ENCODE measurements at regions not wholly inside any gene's neighbourhood (a gene's known extent, or its start where the extent isn't known, plus 50 kb on each side); places are given as distances from the start of the nearest gene placed in this dataset.

DNA sequence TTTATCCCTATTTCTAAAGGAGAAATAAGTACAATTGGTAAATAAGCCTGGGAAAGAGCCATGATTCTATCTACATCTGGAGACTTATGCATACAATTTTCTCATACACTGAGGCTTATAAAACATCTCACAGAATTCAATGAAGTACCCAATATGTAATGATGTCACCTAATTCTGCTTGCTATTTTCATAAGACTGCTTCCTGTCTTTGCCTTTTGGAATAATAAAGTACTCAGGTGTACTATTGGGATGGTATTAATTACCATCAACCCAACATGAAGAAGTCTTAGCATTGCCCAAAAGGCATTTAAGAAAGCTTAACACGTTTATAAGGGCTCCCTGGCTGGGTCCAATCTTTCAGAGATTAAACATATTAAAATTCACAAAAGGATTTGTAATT lies 216.4 kb upstream of the TSHZ2 start:
- TF ChIP-seq, protein P1, sequence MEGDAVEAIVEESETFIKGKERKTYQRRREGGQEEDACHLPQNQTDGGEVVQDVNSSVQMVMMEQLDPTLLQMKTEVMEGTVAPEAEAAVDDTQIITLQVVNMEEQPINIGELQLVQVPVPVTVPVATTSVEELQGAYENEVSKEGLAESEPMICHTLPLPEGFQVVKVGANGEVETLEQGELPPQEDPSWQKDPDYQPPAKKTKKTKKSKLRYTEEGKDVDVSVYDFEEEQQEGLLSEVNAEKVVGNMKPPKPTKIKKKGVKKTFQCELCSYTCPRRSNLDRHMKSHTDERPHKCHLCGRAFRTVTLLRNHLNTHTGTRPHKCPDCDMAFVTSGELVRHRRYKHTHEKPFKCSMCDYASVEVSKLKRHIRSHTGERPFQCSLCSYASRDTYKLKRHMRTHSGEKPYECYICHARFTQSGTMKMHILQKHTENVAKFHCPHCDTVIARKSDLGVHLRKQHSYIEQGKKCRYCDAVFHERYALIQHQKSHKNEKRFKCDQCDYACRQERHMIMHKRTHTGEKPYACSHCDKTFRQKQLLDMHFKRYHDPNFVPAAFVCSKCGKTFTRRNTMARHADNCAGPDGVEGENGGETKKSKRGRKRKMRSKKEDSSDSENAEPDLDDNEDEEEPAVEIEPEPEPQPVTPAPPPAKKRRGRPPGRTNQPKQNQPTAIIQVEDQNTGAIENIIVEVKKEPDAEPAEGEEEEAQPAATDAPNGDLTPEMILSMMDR (conservative IDR thresholded peaks at IDR 0.05; ENCODE audit: low read depth, low read length): no peak
- no peak overlapping the region for H3K4me3 ChIP-seq (ENCODE audit: low read length)
- no peak for DNase-seq (ENCODE audit: low read depth)

DNA sequence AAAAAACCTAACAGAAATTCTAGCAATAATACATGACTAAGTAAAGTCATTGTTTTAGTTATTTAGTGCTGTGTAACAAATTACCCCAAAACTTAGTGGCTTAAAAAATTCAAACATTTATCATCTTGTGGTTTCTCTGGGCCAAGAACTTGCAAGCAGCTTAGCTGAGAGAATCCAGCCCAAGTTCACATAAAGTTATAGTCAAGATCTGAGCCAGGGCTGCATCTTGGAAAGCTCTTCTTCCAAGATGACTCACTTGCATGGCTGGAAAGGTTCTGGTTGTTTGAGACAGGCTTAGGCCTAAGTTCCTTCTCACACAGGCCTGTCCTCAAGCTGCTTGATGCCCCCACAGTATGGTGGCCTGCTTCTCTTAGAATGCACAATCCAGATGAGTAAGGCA lies 217.8 kb upstream of the TSHZ2 start:
- DNase-seq (ENCODE audit: low read depth): no peak
- H3K4me3 ChIP-seq (ENCODE audit: low read length): no peak overlapping the region
- TF ChIP-seq, protein P1 (conservative IDR thresholded peaks at IDR 0.05; ENCODE audit: low read depth, low read length): no peak

DNA sequence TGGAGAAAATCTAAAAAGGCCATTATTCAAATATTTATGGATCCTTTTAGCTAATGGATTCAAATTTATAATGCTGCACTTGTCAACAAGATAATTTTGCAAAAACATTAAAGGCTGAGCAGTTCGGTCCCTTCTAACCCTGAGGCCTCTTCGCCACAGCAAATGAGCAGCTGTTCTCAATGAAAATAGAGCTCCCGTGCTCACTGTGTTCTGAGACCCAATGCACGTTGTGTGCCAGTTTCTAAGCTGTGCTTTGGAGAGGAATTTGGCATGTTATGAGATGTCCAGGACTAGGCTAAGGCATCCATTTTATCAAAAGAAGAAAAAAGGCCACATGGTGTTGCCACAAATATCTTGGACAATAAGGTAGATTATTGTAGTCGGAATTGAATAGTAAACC lies 220.1 kb upstream of the TSHZ2 start:
- TF ChIP-seq, protein P1 (conservative IDR thresholded peaks at IDR 0.05; ENCODE audit: low read depth, low read length): no peak

DNA sequence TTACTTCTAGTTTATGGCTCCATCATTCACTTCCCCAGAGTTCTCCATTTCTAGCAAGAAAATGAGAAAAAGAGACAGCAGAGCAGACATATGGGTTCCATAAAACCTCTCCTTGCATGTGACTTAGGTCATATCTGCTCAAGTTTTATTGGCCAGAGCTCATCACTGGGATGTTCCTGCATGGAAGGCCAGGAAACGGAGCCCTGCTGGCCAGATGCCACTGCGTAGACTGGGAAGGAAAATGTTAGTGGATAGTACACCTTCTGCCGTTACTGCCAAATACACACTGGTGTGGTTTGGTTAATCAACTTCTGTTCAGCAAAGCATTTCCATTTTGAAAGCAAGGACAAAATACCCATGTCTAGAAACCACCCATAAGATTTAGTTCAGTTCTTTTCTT lies 220.6 kb upstream of the TSHZ2 start:
- no peak for DNase-seq (ENCODE audit: low read depth)
- H3K4me3 ChIP-seq (ENCODE audit: low read length): no peak overlapping the region
- TF ChIP-seq, protein P1 (conservative IDR thresholded peaks at IDR 0.05; ENCODE audit: low read depth, low read length): no peak

More for the DNA sequence above, 220.1 kb upstream of the TSHZ2 start:
- no peak for DNase-seq (ENCODE audit: low read depth)
- no peak overlapping the region for H3K4me3 ChIP-seq (ENCODE audit: low read length)

DNA sequence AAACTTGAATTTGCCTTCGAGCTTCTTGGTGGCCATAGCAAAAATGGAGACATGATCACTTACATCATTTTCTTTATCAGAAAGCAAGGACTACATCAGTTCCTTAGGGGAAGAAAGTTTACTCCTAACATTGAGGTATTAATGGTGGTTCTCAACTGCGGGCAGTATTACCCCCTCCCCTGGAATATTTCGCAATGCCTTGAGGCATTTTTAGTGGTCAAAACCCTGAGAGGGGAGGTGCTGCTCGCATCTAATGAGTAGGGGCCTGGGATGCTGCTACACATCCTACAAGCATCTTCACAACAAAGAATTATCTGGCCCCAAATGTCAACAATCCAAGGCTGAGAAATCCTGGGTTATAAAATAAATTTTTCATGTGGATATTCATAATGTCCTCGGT lies 222.2 kb upstream of the TSHZ2 start:
- no peak overlapping the region for H3K4me3 ChIP-seq (ENCODE audit: low read length)
- TF ChIP-seq, protein P1 (conservative IDR thresholded peaks at IDR 0.05; ENCODE audit: low read depth, low read length): no peak

DNA sequence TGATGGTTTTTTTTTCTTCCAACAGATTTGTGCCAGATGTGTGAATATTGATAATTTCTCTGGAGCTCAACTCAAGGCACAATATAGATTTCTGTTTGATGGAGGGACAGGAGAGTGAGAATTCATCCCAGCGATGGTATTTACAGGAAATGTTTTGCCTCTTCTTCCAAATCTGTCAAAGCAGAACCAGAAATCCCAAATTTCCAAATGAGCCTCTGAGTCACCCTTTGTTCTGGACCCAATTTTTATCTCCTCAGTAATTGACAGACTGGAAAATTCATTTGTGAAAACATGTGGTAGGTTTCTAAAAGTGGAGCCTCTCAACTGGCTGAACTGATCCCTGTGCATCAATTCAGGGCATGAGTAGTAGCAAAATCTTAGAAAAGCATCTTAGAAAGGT lies 223.2 kb upstream of the TSHZ2 start:
- H3K4me3 ChIP-seq (ENCODE audit: low read length): no peak overlapping the region
- DNase-seq (ENCODE audit: low read depth): no peak
- TF ChIP-seq, protein P1 (conservative IDR thresholded peaks at IDR 0.05; ENCODE audit: low read depth, low read length): no peak

More for the DNA sequence above, 222.2 kb upstream of the TSHZ2 start:
- no peak for DNase-seq (ENCODE audit: low read depth)

DNA sequence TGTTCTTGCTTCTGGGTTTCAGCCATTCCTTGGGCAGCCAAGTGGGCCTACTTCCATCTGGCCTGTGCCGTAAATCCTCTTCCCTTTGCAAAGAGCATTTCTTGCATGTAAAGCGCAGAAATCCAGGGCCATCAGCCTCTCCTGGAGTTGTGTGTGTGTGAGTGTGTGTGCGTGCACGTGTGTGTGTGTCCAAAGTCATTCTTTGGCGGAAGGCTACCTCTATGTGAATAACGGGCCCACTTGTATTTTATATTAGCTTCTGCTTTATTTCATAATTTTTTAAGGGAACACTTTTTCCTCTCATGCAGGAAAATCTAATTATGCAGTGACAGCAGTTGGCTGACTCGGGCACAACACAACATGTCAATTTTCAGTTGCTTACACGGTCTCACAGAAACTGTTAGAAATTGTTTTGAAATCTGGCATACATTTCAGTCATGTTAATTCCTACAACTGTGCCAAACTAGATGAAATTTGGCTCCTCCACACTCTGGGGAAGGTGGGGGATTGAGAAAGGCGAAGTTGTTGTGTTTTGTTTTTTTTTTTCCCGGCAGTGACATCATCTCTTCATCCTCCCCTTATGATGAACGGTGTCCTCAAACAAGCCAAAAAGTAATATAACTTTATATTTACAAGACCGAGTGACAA lies 223.7 kb upstream of the TSHZ2 start:
- no peak for DNase-seq (ENCODE audit: low read depth)
- H3K4me3 ChIP-seq (ENCODE audit: low read length): no peak overlapping the region
- TF ChIP-seq, protein P1 (conservative IDR thresholded peaks at IDR 0.05; ENCODE audit: low read depth, low read length): no peak
